Left ventricle myocardium inferior (tissue), 1 donor: ENCODE measurements at regions not wholly inside any gene's neighbourhood (a gene's known extent, or its start where the extent isn't known, plus 50 kb on each side); places are given as distances from the start of the nearest gene placed in this dataset.
"Not testable (repeated sequence)": the region's sequence is repeated elsewhere in the genome, so short reads cannot be mapped to it uniquely, and the experiment has no call there.

Source experiments
- DNase-seq: peaks from one replicate; pipeline ENCODE4 v3.0.0-alpha.2; 2020
- H3K27ac ChIP-seq: fragments of 200-600 bp; replicated peaks from 2 replicates; pipeline ENCODE4 v1.8.0; 2021
- H3K27me3 ChIP-seq: fragments of 200-600 bp; 2 replicates; pipeline ENCODE4 v1.8.0; 2021; ENCODE audit warnings: low read depth
- H3K36me3 ChIP-seq: fragments of 200-600 bp; 2 replicates; pipeline ENCODE4 v1.8.0; 2021
- H3K4me1 ChIP-seq: fragments of 200-600 bp; 2 replicates; pipeline ENCODE4 v1.8.0; 2021
- H3K4me3 ChIP-seq: fragments of 200-600 bp; 2 replicates; pipeline ENCODE4 v1.8.0; 2021; ENCODE audit warnings: mild to moderate bottlenecking, moderate library complexity
- H3K9me3 ChIP-seq: fragments of 200-600 bp; replicated peaks from 2 replicates; pipeline ENCODE4 v1.8.0; 2021
- intact Hi-C: fragments of 100-400 bp; cut with micrococcal nuclease; formaldehyde crosslinking; loops from one replicate; pipeline ENCODE4 v1.11.0; 2022
- TF ChIP-seq, protein P1 (sequence below): fragments of 200-600 bp; IDR thresholded peaks from 2 replicates; pipeline ENCODE4 v1.8.0; 2021; ENCODE audit warnings: antibody characterized with exemption, mild to moderate bottlenecking, borderline replicate concordance
- donor health status: DM: no; HTN: yes; CAD: no; lungs with severe emphysema.

DNA sequence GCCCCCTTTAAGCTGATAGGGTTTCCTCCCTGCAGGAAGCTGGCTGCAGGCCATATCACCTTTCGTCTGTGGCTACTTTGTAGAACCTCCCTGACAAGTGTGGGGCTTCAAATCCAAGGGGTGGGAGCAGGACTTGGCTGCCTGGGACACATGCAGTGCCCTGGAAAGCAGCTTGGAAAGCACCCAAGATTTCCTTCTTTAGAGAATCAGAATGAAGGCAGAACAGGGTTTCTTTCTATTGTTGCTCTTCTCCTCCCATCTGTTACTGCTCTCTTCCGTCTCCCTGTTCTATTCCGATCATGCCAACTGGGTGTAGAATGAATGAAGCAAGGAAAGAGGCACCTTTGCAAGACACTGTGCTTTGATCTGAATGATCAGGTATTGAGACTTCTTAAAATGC lies 282.2 kb downstream of the MED10 start:
- Histone ChIP-seq H3K27ac (no peak overlapping the region), H3K36me3 (no peaks in the 10 kb centered on the region), H3K4me3 (no peak overlapping the region), H3K27me3 (no peaks in the 10 kb centered on the region), H3K9me3 (no peaks in the 10 kb centered on the region), H3K4me1 (no peaks in the 10 kb centered on the region)
- no peak for DNase-seq
- intact Hi-C loops: no loop called here
- TF ChIP-seq, protein P1, sequence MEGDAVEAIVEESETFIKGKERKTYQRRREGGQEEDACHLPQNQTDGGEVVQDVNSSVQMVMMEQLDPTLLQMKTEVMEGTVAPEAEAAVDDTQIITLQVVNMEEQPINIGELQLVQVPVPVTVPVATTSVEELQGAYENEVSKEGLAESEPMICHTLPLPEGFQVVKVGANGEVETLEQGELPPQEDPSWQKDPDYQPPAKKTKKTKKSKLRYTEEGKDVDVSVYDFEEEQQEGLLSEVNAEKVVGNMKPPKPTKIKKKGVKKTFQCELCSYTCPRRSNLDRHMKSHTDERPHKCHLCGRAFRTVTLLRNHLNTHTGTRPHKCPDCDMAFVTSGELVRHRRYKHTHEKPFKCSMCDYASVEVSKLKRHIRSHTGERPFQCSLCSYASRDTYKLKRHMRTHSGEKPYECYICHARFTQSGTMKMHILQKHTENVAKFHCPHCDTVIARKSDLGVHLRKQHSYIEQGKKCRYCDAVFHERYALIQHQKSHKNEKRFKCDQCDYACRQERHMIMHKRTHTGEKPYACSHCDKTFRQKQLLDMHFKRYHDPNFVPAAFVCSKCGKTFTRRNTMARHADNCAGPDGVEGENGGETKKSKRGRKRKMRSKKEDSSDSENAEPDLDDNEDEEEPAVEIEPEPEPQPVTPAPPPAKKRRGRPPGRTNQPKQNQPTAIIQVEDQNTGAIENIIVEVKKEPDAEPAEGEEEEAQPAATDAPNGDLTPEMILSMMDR: no peak

DNA sequence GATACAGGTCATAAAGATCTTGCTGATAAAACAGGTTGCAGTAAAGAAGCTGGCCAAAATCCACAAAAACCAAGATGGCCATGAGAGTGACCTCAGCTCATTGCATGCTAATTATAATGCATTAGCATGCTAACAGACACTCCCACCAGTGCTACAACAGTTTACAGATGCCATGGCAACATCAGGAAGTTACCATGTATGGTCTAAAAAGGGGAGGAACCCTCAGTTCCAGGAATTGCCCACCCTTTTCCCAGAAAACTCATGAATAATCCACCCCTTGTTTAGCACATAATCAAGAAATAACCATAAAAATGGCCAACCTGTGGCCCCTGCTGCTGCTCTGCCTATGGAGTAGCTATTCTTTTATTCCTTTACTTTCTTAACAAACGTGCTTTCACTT lies 284.2 kb downstream of the MED10 start:
- H3K27ac ChIP-seq, intact Hi-C loops, H3K9me3 ChIP-seq, H3K4me3 ChIP-seq, H3K36me3 ChIP-seq, DNase-seq, H3K4me1 ChIP-seq, H3K27me3 ChIP-seq: not testable (repeated sequence)

DNA sequence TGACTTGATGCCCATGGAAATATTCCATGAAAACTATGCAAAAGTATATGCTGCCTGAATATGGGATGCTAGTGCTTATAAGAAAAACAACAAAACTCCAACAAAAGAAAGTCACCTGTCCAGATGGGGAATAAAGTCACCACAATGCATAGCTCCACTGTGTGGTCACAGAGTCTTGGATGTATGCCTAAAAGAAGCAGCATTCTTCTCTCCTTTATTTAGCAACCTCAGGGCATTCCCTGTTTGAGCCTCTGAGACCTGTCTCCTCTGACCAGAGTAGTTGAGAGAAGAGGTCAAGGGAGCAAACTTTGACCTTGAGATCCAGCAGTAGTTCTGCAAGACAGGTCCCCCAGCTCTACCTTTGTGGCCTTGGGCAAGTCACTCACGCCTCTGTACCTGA lies 287.5 kb downstream of the MED10 start:
- H3K9me3 ChIP-seq: no peaks in the 10 kb centered on the region
- no peaks in the 10 kb centered on the region for H3K27me3 ChIP-seq
- TF ChIP-seq, protein P1: no peak
- intact Hi-C loops: no loop called here
- no peaks in the 10 kb centered on the region for H3K4me1 ChIP-seq
- no peak overlapping the region for H3K4me3 ChIP-seq
- no peaks in the 10 kb centered on the region for H3K36me3 ChIP-seq
- no peak for DNase-seq
- H3K27ac ChIP-seq: no peak overlapping the region

DNA sequence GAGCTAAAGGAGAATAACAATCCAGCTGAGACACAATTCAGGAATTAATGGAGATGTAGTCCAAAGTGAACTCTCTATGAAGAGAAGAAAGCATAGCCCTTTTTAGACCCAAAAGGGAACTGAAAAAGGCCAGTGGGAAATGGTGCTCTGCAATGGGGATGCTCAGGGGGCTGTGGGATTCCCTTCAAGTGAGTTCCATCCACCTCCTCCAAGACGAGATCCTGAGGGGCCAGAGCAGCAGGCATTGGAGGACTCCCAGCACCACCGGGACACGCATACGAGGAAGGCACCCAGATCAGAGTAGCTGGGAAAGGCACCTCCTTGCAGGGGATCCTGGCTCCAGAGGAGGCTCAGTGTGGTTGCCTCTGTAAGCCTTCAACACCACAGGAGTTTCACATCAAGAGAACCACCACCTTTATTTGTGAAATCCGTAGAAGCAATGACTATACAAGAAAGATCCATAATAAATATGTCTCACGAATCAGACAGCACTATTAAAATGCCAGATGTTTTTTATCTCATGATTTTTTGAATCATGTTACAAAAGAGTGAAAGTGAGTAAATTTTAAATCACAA lies 288.2 kb downstream of the MED10 start:
- Histone ChIP-seq H3K4me3 (no peak overlapping the region), H3K9me3 (no peaks in the 10 kb centered on the region), H3K27me3 (no peaks in the 10 kb centered on the region), H3K4me1 (no peaks in the 10 kb centered on the region), H3K36me3 (no peaks in the 10 kb centered on the region), H3K27ac (no peak overlapping the region)
- TF ChIP-seq, protein P1: no peak
- intact Hi-C loops: no loop called here
- no peak for DNase-seq

DNA sequence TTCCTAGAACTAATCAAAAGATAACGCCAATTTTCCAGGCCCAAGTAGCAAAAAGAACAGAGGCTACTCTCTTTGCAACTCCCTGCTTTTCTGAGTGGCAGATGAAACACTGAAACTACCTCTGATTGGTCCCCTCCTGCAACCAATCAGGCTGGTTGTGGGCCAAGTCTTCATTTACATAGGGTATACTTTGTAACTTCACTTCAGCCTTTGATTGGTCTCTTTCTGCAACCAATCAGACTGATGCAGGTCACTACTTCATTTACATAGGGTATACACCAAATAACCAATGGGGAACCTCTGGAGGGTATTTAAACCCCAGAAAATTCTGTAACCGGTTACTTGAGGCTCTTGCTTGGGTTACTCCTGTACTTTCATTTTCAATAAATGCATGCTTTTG lies 289.6 kb downstream of the MED10 start:
- H3K36me3 ChIP-seq: no peaks in the 10 kb centered on the region
- H3K9me3 ChIP-seq: no peaks in the 10 kb centered on the region
- TF ChIP-seq, protein P1: no peak
- no peak for DNase-seq
- H3K27me3 ChIP-seq: no peaks in the 10 kb centered on the region
- no peak overlapping the region for H3K27ac ChIP-seq
- no peaks in the 10 kb centered on the region for H3K4me1 ChIP-seq
- intact Hi-C loops: no loop called here
- no peak overlapping the region for H3K4me3 ChIP-seq

DNA sequence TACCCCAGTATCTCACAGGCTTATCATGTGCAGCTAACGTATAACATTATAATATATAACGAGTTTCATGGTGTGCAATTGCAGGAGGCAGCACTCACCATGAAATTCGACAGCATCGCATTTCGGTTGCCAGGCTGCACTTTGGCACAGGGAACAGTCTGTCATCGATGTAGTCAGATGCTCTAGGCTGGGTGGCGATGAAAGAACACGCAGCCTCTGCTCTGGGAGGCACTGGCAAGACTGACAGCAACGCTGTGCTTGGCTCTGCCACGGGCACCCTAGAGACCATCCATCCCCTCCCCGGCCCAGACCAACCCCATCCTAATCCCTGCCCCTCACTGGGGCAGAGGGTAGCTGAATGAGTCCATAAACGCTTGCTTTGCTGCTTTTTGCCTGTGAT lies 290.8 kb downstream of the MED10 start:
- no peak overlapping the region for H3K27ac ChIP-seq
- no peaks in the 10 kb centered on the region for H3K4me1 ChIP-seq
- H3K4me3 ChIP-seq: no peak overlapping the region
- no peak for DNase-seq
- TF ChIP-seq, protein P1: no peak
- intact Hi-C loops: no loop called here
- H3K27me3 ChIP-seq: no peaks in the 10 kb centered on the region
- H3K9me3 ChIP-seq: no peaks in the 10 kb centered on the region
- H3K36me3 ChIP-seq: no peaks in the 10 kb centered on the region
